ENCODE measurements at regions not wholly inside any gene's neighbourhood (a gene's known extent, or its start where the extent isn't known, plus 50 kb on each side); places are given as distances from the start of the nearest gene placed in this dataset.

GRCh38 chr4:108493596-108493931, 126.8 kb upstream of the RPL34 start:
- Mint-ChIP-seq H3K4me1 (no peaks in the 10 kb centered on the region), H3K9me3 (peaks cover 7% of the 10 kb centered on the region), H3K27ac (no peak overlapping the region), H3K27me3 (no peaks in the 10 kb centered on the region), H3K4me3 (no peak overlapping the region), H3K36me3 (peaks cover 6% of the 10 kb centered on the region)
- DNase-seq: no peak

- no peak overlapping the region for H3K4me3 Mint-ChIP-seq
- no peak overlapping the region for H3K27ac Mint-ChIP-seq
- H3K9me3 Mint-ChIP-seq: peaks cover 7% of the 10 kb centered on the region
- H3K27me3 Mint-ChIP-seq: no peaks in the 10 kb centered on the region
- no peaks in the 10 kb centered on the region for H3K4me1 Mint-ChIP-seq
- DNase-seq: peak; percentile 30
- H3K36me3 Mint-ChIP-seq: peaks cover 6% of the 10 kb centered on the region
Observed at GRCh38 chr4:108492816-108493595, 127.4 kb upstream of the RPL34 start.

DNA sequence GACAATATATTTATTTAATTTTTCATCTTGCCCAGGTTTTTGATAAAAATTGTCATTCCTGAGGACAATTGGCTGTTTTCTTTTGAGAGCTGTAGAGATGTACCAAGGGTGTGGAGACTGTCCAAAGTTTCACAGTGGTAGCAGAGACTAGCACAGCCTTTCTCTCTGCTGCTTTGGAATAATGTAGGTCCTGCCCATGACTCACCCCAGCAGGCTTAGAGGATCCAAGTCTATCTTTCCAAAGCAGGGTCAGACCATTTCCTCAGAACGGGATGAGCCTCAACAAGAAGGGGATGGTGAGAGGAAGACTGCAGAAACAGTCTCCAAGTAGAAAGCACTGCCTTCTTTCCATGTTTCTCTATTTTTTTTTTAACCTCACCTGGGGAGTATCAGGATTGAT, 131.5 kb upstream of the RPL34 start:
- H3K27ac Mint-ChIP-seq: no peak overlapping the region

GRCh38 chr4:108486046-108486445, 134.3 kb upstream of the RPL34 start:
- H3K27ac Mint-ChIP-seq: no peak overlapping the region
- no peaks in the 10 kb centered on the region for H3K27me3 Mint-ChIP-seq
- H3K4me1 Mint-ChIP-seq: peaks cover 37% of the 10 kb centered on the region
- no peak overlapping the region for H3K4me3 Mint-ChIP-seq
- no peak for DNase-seq
- no peaks in the 10 kb centered on the region for H3K9me3 Mint-ChIP-seq
- no peaks in the 10 kb centered on the region for H3K36me3 Mint-ChIP-seq

More for the DNA sequence above, 131.5 kb upstream of the RPL34 start:
- Mint-ChIP-seq H3K27me3 (no peaks in the 10 kb centered on the region), H3K4me3 (no peak overlapping the region), H3K4me1 (peaks cover 18% of the 10 kb centered on the region), H3K9me3 (peaks cover 6% of the 10 kb centered on the region), H3K36me3 (peaks cover 6% of the 10 kb centered on the region)
- DNase-seq: no peak

GRCh38 chr4:108484187-108484586, 136.2 kb upstream of the RPL34 start:
- Mint-ChIP-seq H3K27me3 (no peaks in the 10 kb centered on the region), H3K27ac (peak overlapping the region; percentile 88), H3K36me3 (no peaks in the 10 kb centered on the region), H3K9me3 (no peaks in the 10 kb centered on the region), H3K4me1 (peaks cover 37% of the 10 kb centered on the region), H3K4me3 (peak overlapping the region; percentile 42)
- no peak for DNase-seq

DNA sequence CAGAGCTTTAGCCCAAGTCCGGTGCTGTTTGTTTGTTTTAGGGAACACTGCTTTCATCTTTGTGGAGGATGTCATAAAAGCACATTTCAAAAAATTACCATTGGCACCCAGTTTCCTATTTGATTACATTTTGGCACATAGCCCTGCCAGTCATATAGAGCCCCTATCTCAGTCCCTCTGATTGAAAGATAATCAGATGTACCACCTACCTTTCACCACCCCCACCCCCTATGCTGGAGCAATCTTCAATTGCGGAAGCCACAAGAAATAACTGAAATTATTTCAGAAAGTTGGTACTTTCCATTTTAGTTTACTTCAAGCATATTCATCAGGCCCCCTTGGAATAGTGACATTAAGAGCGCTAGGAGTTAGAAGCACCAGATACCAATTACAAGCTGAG, 136.7 kb upstream of the RPL34 start:
- H3K4me3 Mint-ChIP-seq: peak overlapping the region; percentile 67
- H3K9me3 Mint-ChIP-seq: no peaks in the 10 kb centered on the region
- peak overlapping the region; percentile 88 for H3K27ac Mint-ChIP-seq
- H3K36me3 Mint-ChIP-seq: no peaks in the 10 kb centered on the region
- peaks cover 37% of the 10 kb centered on the region for H3K4me1 Mint-ChIP-seq
- H3K27me3 Mint-ChIP-seq: no peaks in the 10 kb centered on the region
- DNase-seq: no peak

DNA sequence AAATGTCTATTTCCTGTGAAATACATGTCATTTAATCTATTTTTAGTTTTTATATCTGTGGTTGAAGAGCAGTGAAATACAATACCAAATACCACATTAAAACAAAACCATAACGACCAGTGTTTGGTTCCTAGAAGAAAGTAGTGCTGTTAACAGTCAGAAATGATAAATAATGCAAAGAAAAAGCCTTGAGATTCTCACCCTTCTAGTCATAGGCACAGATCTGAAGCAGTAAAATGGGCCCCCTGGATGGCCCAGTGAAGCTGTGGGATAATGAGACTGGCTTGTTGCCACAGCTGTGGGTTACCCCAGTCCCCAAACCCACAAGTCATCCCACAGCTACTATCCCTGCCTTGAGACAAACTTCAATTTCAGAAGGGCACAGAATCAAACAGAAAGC, 137.3 kb upstream of the RPL34 start:
- peak overlapping the region; percentile 88 for H3K27ac Mint-ChIP-seq

DNA sequence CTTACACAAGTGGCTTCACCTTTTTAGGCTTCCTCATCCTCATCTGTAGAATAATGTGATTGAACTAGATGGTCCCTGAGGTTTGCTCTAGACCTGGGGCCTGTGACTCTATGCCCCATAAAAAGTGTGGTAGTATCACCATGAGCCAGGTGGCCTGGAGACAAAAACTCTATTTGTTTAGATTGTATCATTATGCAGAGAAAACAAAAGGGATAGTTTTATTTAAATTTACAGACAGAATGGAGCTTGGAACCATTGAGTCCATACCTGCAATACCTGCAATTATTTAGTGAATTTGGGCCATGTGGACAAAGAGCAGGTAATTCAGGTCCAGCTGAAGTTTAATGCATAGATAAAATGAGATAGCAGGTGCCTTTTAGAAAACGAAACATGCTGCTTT, 139.5 kb upstream of the RPL34 start:
- Mint-ChIP-seq H3K27me3 (no peaks in the 10 kb centered on the region), H3K4me1 (peaks cover 35% of the 10 kb centered on the region), H3K4me3 (no peak overlapping the region), H3K27ac (no peak overlapping the region), H3K36me3 (no peaks in the 10 kb centered on the region), H3K9me3 (no peaks in the 10 kb centered on the region)
- DNase-seq: no peak

More for the DNA sequence above, 137.3 kb upstream of the RPL34 start:
- DNase-seq: peak; percentile 72
- Mint-ChIP-seq H3K4me1 (peaks cover 37% of the 10 kb centered on the region), H3K9me3 (no peaks in the 10 kb centered on the region), H3K36me3 (no peaks in the 10 kb centered on the region), H3K27me3 (no peaks in the 10 kb centered on the region), H3K4me3 (peak overlapping the region; percentile 67)

GRCh38 chr4:108477527-108478108, 142.8 kb upstream of the RPL34 start:
- no peak for DNase-seq
- Mint-ChIP-seq H3K4me3 (no peak overlapping the region), H3K36me3 (no peaks in the 10 kb centered on the region), H3K4me1 (peaks cover 21% of the 10 kb centered on the region), H3K9me3 (no peaks in the 10 kb centered on the region), H3K27ac (no peak overlapping the region), H3K27me3 (no peaks in the 10 kb centered on the region)

- no peaks in the 10 kb centered on the region for H3K27me3 Mint-ChIP-seq
- DNase-seq: no peak
- H3K4me1 Mint-ChIP-seq: peaks cover 20% of the 10 kb centered on the region
- no peaks in the 10 kb centered on the region for H3K36me3 Mint-ChIP-seq
- H3K4me3 Mint-ChIP-seq: no peak overlapping the region
- H3K27ac Mint-ChIP-seq: no peak overlapping the region
- no peaks in the 10 kb centered on the region for H3K9me3 Mint-ChIP-seq
Observed at GRCh38 chr4:108473163-108473720, 147.1 kb upstream of the RPL34 start.

DNA sequence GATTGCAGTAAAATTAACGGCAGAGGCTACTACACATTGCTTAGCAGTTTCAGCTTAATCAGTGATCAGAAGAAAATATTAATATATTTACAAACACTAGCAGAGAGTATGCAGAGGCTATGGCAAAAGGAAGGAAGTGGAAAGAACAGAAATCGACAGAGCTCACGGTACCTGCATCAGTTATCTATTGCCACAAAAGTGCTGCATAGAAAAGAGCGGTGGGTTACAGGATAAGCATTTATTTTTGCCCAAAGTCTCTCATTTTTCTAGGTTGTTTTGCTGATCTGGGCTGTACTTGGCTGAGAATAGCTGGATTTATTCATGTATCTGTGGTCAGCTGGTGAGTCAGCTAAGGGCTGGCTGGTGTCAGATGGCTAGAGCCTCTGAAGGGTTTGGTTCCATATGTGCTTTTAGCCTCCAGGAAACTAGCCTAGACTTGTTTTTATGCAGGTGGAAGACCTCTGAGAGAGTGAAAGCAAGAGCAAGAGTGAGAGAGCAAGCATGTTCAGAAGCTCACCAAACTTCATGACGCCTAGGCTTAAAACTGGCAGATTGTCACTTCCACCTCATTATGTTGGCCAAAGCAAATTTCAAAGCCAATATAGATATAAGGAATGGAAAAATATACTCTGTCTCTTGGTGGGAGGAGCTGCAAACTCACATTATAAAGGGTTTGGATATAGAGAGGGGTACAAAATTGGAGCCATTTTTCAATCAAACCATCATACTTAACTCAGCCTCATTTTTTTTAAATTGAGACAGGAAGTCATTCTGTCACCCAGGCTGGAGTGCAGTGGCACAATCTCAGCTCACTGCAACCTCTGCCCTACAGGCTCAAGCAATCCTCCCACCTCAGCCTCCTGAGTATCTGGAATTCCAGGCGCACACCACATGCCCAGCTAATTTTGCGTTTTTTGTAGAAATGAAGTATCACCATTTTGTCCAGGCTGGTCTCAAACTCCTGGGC, 153.2 kb upstream of the RPL34 start:
- Mint-ChIP-seq H3K36me3 (no peaks in the 10 kb centered on the region), H3K4me1 (peaks cover 36% of the 10 kb centered on the region), H3K27ac (peak overlapping the region; percentile 91), H3K9me3 (no peaks in the 10 kb centered on the region), H3K27me3 (no peaks in the 10 kb centered on the region), H3K4me3 (peak overlapping the region; percentile 72)
- peak; percentile 32 for DNase-seq

GRCh38 chr4:108465886-108466500, 154.4 kb upstream of the RPL34 start:
- H3K4me3 Mint-ChIP-seq: peak overlapping the region; percentile 33
- H3K27me3 Mint-ChIP-seq: no peaks in the 10 kb centered on the region
- no peaks in the 10 kb centered on the region for H3K36me3 Mint-ChIP-seq
- H3K9me3 Mint-ChIP-seq: no peaks in the 10 kb centered on the region
- peak overlapping the region; percentile 91 for H3K27ac Mint-ChIP-seq
- DNase-seq: no peak
- H3K4me1 Mint-ChIP-seq: peaks cover 36% of the 10 kb centered on the region

GRCh38 chr4:108458681-108459080, 161.7 kb upstream of the RPL34 start:
- H3K9me3 Mint-ChIP-seq: no peaks in the 10 kb centered on the region
- no peak overlapping the region for H3K4me3 Mint-ChIP-seq
- H3K36me3 Mint-ChIP-seq: no peaks in the 10 kb centered on the region
- H3K4me1 Mint-ChIP-seq: peaks cover 4% of the 10 kb centered on the region
- no peak for DNase-seq
- no peak overlapping the region for H3K27ac Mint-ChIP-seq
- no peaks in the 10 kb centered on the region for H3K27me3 Mint-ChIP-seq

- Mint-ChIP-seq H3K27me3 (no peaks in the 10 kb centered on the region), H3K4me3 (no peak overlapping the region)
- DNase-seq: no peak
Observed at GRCh38 chr4:108454227-108454626, 166.1 kb upstream of the RPL34 start.

More at GRCh38 chr4:108454227-108454626, 166.1 kb upstream of the RPL34 start:
- no peaks in the 10 kb centered on the region for H3K36me3 Mint-ChIP-seq
- no peaks in the 10 kb centered on the region for H3K9me3 Mint-ChIP-seq
- H3K27ac Mint-ChIP-seq: no peak overlapping the region
- H3K4me1 Mint-ChIP-seq: peaks cover 6% of the 10 kb centered on the region

Data from activated naive CD8-positive, alpha-beta T cell treated with anti-CD3 and anti-CD28 coated beads for 36 hours (primary cell).